ENCODE measurements at regions not wholly inside any gene's neighbourhood (a gene's known extent, or its start where the extent isn't known, plus 50 kb on each side); places are given as distances from the start of the nearest gene placed in this dataset.

- TF ChIP-seq CTCF (IDR thresholded peaks at IDR 0.05) (no peak), POLR2A (IDR thresholded peaks at IDR 0.05) (no peak), POLR2AphosphoS5 (IDR thresholded peaks at IDR 0.05) (no peak)
These were observed 847.8 kb downstream of the MRPL39 start for GRCh38 chr21:24759348-24760075.
